Activated naive CD4-positive, alpha-beta T cell treated with anti-CD3 and anti-CD28 coated beads for 36 hours (primary cell): ENCODE measurements at regions not wholly inside any gene's neighbourhood (a gene's known extent, or its start where the extent isn't known, plus 50 kb on each side); places are given as distances from the start of the nearest gene placed in this dataset.

Experiments used
- CTCF ChIA-PET: fragments of 350-600 bp; sonication (Branson Sonifier 250); formaldehyde crosslinking; loops from one replicate; lab custom pipeline; 2021; ENCODE audit warnings: antibody characterized with exemption; lab: Charles Lee
- DNase-seq: peaks from one replicate; pipeline ENCODE4 v3.0.0-alpha.2; 2020
- H3K27ac Mint-ChIP-seq: one replicate; pipeline ENCODE4 v1.8.0; 2021; ENCODE audit warnings: mild to moderate bottlenecking, mixed read lengths
- H3K27me3 Mint-ChIP-seq: one replicate; pipeline ENCODE4 v1.8.0; 2021; ENCODE audit warnings: low read depth, mixed read lengths
- H3K36me3 Mint-ChIP-seq: one replicate; pipeline ENCODE4 v1.8.0; 2021; ENCODE audit warnings: low read depth, mixed read lengths
- H3K4me1 Mint-ChIP-seq: one replicate; pipeline ENCODE4 v1.8.0; 2021; ENCODE audit warnings: low read depth, mixed read lengths
- H3K4me3 Mint-ChIP-seq: one replicate; pipeline ENCODE4 v1.8.0; 2021; ENCODE audit warnings: mild to moderate bottlenecking, moderate library complexity, mixed read lengths
- H3K9me3 Mint-ChIP-seq: one replicate; pipeline ENCODE4 v1.8.0; 2021; ENCODE audit warnings: mixed read lengths
- intact Hi-C: fragments of 100-400 bp; cut with micrococcal nuclease; formaldehyde crosslinking; loops from one replicate; pipeline ENCODE4 v1.15.1; 2023

GRCh38 chr6:165872311-165872710, 209.3 kb upstream of the PDE10A start:
- DNase-seq: no peak
- no peaks in the 10 kb centered on the region for H3K36me3 Mint-ChIP-seq
- H3K27ac Mint-ChIP-seq: no peak overlapping the region
- no peak overlapping the region for H3K4me3 Mint-ChIP-seq
- H3K4me1 Mint-ChIP-seq: no peaks in the 10 kb centered on the region
- CTCF ChIA-PET: no interaction called here
- H3K9me3 Mint-ChIP-seq: peaks cover 17% of the 10 kb centered on the region
- intact Hi-C loops: no loop called here
- H3K27me3 Mint-ChIP-seq: peaks cover 13% of the 10 kb centered on the region

GRCh38 chr6:165871571-165871970, 208.5 kb upstream of the PDE10A start:
- Mint-ChIP-seq H3K4me3 (no peak overlapping the region), H3K27me3 (peaks cover 9% of the 10 kb centered on the region), H3K4me1 (no peaks in the 10 kb centered on the region), H3K9me3 (peaks cover 21% of the 10 kb centered on the region), H3K27ac (no peak overlapping the region), H3K36me3 (no peaks in the 10 kb centered on the region)
- CTCF ChIA-PET: no interaction called here
- intact Hi-C loops: no loop called here
- DNase-seq: no peak

DNA sequence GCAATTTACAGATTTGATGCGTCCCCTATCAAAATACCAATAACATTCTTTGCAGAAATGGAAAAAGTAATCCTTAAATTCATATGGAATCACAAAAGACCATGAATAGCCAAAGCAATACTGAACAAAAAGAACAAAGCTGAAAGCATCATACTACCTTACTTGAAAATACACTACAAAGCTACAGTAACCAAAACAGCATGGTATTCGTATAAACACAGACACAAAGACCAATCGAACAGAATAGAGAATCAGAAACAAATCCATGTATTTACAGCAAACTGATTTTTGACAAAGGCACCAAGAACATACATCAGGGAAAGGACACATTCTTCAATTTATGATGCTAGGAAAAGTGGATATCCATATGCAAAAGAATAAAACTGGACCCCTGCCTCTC, 206.5 kb upstream of the PDE10A start:
- DNase-seq: no peak
- H3K9me3 Mint-ChIP-seq: peaks cover 26% of the 10 kb centered on the region
- no peak overlapping the region for H3K4me3 Mint-ChIP-seq
- H3K4me1 Mint-ChIP-seq: no peaks in the 10 kb centered on the region
- H3K36me3 Mint-ChIP-seq: no peaks in the 10 kb centered on the region
- H3K27ac Mint-ChIP-seq: no peak overlapping the region
- CTCF ChIA-PET: no interaction called here
- peaks cover 7% of the 10 kb centered on the region for H3K27me3 Mint-ChIP-seq
- intact Hi-C loops: no loop called here

GRCh38 chr6:165864925-165865324, 201.9 kb upstream of the PDE10A start:
- CTCF ChIA-PET: interaction anchor here (0.7 kb wide), 1 partner anchor 14 kb away, joined by 3 read pairs; no protein-coding TSS in a partner anchor
- Mint-ChIP-seq H3K36me3 (no peaks in the 10 kb centered on the region), H3K9me3 (peaks cover 17% of the 10 kb centered on the region), H3K27me3 (peaks cover 18% of the 10 kb centered on the region), H3K4me1 (no peaks in the 10 kb centered on the region), H3K27ac (no peak overlapping the region), H3K4me3 (no peak overlapping the region)
- intact Hi-C loops: no loop called here
- DNase-seq: no peak

- Mint-ChIP-seq H3K4me3 (no peak overlapping the region), H3K9me3 (peaks cover 10% of the 10 kb centered on the region), H3K4me1 (no peaks in the 10 kb centered on the region), H3K27me3 (peaks cover 17% of the 10 kb centered on the region), H3K27ac (no peak overlapping the region), H3K36me3 (no peaks in the 10 kb centered on the region)
- intact Hi-C loops: no loop called here
- DNase-seq: no peak
- CTCF ChIA-PET: no interaction called here
These were observed 201.2 kb upstream of the PDE10A start for GRCh38 chr6:165864218-165864617.

GRCh38 chr6:165863801-165864200, 200.8 kb upstream of the PDE10A start:
- Mint-ChIP-seq H3K27me3 (peaks cover 17% of the 10 kb centered on the region), H3K4me3 (no peak overlapping the region), H3K9me3 (peaks cover 9% of the 10 kb centered on the region), H3K27ac (no peak overlapping the region), H3K4me1 (no peaks in the 10 kb centered on the region), H3K36me3 (no peaks in the 10 kb centered on the region)
- no peak for DNase-seq
- CTCF ChIA-PET: no interaction called here
- intact Hi-C loops: no loop called here

DNA sequence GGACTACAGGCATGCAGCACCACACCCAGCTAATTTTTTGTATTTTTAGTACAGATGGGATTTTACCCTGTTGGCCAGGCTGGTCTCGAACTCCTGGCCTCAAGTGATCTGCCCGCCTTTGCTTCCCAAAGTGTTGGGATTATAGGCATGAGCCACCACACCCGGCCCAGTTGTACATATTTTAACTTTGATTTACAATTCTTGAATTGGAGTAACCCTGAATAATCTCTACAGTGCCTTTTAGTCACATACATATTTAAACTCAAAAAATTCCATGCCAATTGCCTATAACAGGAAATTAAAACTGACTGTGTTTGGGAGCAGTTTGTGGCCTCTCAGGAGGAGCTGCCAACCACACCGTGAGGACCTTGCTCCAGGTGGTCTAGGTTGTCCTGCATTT, 199.8 kb upstream of the PDE10A start:
- Mint-ChIP-seq H3K4me3 (no peak overlapping the region), H3K9me3 (peaks cover 9% of the 10 kb centered on the region), H3K36me3 (no peaks in the 10 kb centered on the region), H3K27ac (no peak overlapping the region), H3K4me1 (no peaks in the 10 kb centered on the region), H3K27me3 (peaks cover 20% of the 10 kb centered on the region)
- no peak for DNase-seq
- CTCF ChIA-PET: no interaction called here
- intact Hi-C loops: no loop called here

GRCh38 chr6:165861226-165861625, 198.2 kb upstream of the PDE10A start:
- intact Hi-C loops: no loop called here
- CTCF ChIA-PET: no interaction called here
- H3K9me3 Mint-ChIP-seq: peaks cover 4% of the 10 kb centered on the region
- no peak overlapping the region for H3K27ac Mint-ChIP-seq
- H3K27me3 Mint-ChIP-seq: peaks cover 29% of the 10 kb centered on the region
- DNase-seq: no peak
- no peak overlapping the region for H3K4me3 Mint-ChIP-seq
- no peaks in the 10 kb centered on the region for H3K4me1 Mint-ChIP-seq
- no peaks in the 10 kb centered on the region for H3K36me3 Mint-ChIP-seq

DNA sequence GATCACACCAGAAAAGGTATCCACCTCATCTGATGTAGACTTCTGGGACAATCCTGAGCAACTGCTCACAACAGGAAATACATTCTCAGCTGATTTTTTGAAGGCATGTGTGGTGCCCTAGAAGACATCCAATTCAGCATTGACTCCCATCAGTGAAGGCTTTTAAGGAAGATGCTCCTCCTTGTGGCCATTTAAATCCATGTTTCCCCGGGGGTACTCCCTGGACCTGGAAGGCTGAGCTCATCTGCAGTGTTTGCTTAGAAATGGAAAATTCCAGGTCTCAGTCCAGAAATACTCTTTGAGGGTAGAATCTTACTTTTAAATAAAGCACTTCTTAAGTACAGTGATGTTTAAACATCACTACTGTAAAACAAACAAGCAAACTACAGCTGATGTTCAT, 195.5 kb upstream of the PDE10A start:
- CTCF ChIA-PET: no interaction called here
- intact Hi-C loops: no loop called here

GRCh38 chr6:165855856-165856255, 192.8 kb upstream of the PDE10A start:
- Mint-ChIP-seq H3K4me3 (no peak overlapping the region), H3K4me1 (no peaks in the 10 kb centered on the region), H3K27ac (no peak overlapping the region), H3K36me3 (no peaks in the 10 kb centered on the region), H3K27me3 (peaks cover 46% of the 10 kb centered on the region), H3K9me3 (no peaks in the 10 kb centered on the region)
- CTCF ChIA-PET: no interaction called here
- intact Hi-C loops: no loop called here
- DNase-seq: no peak

More for the DNA sequence above, 195.5 kb upstream of the PDE10A start:
- Mint-ChIP-seq H3K36me3 (no peaks in the 10 kb centered on the region), H3K27ac (no peak overlapping the region), H3K4me3 (no peak overlapping the region), H3K4me1 (no peaks in the 10 kb centered on the region), H3K27me3 (peaks cover 39% of the 10 kb centered on the region), H3K9me3 (no peaks in the 10 kb centered on the region)
- DNase-seq: no peak

GRCh38 chr6:165854863-165855593, 192.0 kb upstream of the PDE10A start:
- Mint-ChIP-seq H3K27ac (no peak overlapping the region), H3K9me3 (no peaks in the 10 kb centered on the region), H3K27me3 (peaks cover 50% of the 10 kb centered on the region), H3K36me3 (no peaks in the 10 kb centered on the region), H3K4me3 (no peak overlapping the region), H3K4me1 (peaks cover 4% of the 10 kb centered on the region)
- CTCF ChIA-PET: no interaction called here
- DNase-seq: no peak
- intact Hi-C loops: no loop called here

DNA sequence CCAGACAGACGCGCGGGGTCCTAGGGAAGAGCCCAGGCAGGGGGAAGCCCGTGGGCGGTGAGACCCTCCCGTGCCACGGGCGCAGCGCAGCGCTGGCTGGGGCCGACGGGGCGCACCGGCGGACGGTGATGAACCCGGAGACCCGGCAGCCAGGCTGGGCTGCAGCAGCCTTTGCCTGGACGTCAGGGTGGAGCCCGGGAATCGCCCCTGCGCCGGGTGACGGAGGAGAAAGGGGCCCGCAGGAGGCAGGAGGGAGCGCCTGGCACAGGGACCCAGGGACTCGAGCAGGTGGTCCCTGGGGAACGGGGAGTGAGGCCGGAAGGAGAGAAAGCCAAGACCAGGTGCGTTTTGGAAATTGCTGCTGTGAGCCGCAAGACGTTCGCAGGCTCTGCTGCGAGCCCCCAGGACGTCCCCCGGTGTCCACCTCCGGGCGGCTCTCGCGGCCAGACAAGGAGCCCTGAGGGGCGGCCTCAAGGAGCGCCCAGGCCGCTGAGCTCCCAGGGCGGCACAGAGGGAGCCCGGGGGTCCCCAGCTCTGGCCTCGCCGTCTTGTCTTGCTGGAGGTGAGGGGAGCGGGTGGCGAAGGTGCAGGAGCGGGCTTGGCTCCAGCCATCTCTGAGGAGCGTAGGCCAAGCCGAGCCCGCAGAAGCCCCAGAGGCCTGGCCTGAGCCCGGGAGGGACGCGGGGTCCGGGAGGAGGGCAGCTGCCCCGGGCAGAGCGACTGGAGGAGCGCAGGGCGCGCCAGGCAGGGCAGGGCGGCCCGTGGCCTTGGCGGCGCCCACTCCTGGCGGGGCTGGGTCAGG, 191.2 kb upstream of the PDE10A start:
- no peak overlapping the region for H3K27ac Mint-ChIP-seq
- DNase-seq: no peak
- no peak overlapping the region for H3K4me3 Mint-ChIP-seq
- intact Hi-C loops: no loop called here
- no peaks in the 10 kb centered on the region for H3K36me3 Mint-ChIP-seq
- H3K9me3 Mint-ChIP-seq: no peaks in the 10 kb centered on the region
- peaks cover 57% of the 10 kb centered on the region for H3K27me3 Mint-ChIP-seq
- CTCF ChIA-PET: no interaction called here
- H3K4me1 Mint-ChIP-seq: peaks cover 10% of the 10 kb centered on the region

GRCh38 chr6:165852676-165853075, 189.6 kb upstream of the PDE10A start:
- Mint-ChIP-seq H3K36me3 (no peaks in the 10 kb centered on the region), H3K4me3 (no peak overlapping the region), H3K9me3 (no peaks in the 10 kb centered on the region), H3K4me1 (peaks cover 12% of the 10 kb centered on the region), H3K27me3 (peaks cover 62% of the 10 kb centered on the region), H3K27ac (no peak overlapping the region)
- CTCF ChIA-PET: interaction anchor here (1.7 kb wide), 1 partner anchor 413 kb away, joined by 5 read pairs; no protein-coding TSS in a partner anchor
- no peak for DNase-seq
- intact Hi-C loops: no loop called here
